ENCODE measurements at regions not wholly inside any gene's neighbourhood (a gene's known extent, or its start where the extent isn't known, plus 50 kb on each side); places are given as distances from the start of the nearest gene placed in this dataset.
"Not testable (repeated sequence)": the region's sequence is repeated elsewhere in the genome, so short reads cannot be mapped to it uniquely, and the experiment has no call there.

DNA sequence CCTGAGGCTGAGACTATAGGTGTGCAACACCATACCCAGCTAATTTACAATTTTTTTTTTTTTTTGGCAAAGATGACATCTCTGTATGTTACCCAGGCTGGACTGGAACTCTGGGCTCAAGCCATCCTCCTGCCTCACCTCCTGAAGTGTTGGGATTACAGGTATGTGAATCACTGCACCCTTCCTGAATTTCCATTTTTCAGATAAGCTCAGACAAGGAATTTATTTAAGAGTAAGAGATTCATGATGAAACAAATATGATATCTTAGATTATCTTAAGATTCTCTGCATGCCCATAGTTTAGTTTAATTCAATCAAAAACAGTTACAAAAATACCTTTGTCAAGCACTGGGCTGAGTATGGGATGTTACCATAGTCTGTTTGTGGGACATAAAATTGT, 128.4 kb upstream of the BASP1 start:
- no peak for DNase-seq

DNA sequence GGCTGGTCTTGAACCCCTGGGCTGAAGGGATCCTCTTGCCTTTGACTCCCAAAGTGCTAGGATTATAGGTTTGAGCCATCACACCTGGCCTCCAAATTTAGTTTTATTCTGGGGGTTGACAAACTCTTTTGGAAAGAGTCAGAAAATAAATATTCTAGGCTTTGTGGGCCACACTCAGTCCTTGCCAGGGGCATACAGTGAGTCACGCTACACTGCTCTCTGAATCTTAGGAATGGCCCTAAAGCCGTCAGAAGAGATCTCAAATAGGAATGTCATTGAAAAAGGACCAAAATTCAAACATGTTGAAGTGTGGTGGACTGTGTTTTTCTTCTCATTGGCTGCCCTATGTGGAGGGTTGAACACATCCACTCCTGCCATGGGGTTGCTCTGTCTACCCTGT, 127.7 kb upstream of the BASP1 start:
- DNase-seq: no peak

DNA sequence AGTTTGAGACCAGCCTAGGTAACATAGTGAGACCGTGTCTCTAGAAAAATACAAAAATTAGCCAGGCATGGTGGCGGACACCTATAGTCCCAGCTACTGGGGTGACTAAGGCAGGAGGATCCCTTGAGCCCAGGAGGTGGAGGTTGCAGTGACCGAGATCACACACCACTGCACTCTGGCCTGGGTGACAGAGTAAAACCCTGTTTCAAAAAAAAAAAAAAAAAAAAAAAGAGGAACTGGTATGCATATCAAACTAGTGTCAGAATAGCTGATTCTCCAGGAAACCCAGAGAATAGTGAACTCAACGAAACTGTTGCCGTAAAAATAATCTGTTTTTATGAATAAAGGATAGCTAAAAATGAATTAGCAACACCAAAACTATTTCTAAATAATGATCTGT, 126.6 kb upstream of the BASP1 start:
- no peak for DNase-seq

DNA sequence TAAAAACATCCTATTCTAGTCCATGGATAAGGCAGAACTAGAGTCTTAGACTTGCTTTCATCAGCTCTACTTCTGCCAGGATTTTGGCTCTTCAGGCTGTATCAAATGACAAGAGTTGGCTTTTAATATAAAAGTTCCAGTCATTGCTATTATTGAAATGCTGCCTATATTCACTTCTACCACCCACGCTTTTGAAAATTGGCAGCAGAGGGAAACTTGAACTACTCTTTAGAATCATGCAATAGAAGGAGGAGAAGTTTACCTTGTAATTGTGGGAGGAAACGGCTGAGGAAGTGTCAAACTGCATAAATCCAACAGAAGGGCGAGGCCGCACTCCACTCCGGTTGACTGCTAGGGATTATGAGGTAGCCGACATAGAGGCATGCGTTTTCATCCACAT, 122.6 kb upstream of the BASP1 start:
- no peak for DNase-seq

DNA sequence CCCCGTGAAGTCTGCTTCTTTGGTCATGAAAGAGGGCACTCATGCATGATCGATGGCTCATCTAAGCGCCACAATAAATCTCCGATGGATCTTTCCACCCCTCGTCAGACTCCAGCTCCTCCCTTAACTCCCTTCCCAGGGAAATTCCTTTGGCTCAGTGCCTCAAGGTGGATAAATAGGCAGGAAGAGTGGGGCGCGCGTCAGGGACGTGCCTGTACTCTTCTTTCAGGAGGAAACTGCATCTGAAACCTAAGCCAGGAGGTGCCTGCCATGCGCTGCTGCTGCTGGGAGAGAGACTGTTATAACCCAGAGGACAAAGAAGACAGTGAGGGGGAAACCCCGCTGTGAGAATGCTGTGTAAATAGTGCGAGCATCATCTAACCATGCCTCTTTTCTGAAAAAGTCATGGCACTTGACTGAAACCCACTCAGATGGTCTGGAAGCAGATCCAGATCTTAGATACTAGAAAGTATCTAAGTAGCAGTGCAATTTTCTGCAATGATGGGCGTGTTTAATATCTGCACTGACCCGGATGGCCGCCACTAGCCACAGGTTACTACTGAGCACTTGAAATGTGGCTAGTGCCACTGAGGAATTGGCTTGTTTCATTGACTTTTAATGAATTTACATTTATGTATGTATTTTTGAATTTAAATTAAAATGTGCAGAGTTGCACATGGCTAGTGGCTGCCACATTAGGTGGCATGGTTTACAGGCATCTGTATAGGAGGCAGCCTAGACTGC, 120.3 kb upstream of the BASP1 start:
- no peak for DNase-seq

DNA sequence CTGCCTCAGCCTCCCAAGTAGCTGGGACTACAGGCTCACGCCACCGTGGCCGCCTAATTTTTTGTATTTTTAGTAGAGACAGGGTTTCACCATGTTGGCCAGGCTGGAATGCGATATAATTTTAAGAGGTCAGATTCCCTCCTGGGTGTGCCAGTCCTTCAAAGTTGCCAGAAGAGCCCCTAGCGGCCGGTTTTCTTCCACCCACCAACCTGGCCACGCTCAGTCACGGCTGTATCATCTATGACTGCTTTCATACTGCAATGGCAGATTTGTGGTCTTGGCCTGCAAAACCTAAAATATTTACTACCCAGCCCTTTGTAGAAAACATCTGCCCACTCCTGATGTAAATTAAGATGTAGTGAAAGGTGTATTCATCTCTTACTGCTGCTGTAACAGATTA, 117.5 kb upstream of the BASP1 start:
- no peak for DNase-seq

DNA sequence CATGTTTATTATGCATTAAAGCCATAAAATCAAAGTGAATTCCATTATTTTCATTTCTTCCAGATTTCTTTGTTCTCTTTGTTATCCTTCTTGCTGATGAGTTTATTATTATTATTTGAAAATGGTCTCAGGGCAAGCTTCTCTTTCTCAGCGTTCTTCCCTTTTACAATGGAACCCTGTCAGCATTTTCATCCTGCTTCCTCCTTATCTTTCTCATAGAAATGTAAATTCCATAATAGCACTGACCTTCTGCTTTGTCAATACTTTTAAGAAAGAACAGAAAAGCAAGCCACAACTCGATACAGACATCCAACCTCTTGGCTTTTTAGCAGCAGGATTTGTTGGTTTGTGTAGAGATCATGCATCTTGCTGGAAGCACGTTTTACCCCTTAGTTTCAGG, 114.0 kb upstream of the BASP1 start:
- DNase-seq: peak; percentile 40

DNA sequence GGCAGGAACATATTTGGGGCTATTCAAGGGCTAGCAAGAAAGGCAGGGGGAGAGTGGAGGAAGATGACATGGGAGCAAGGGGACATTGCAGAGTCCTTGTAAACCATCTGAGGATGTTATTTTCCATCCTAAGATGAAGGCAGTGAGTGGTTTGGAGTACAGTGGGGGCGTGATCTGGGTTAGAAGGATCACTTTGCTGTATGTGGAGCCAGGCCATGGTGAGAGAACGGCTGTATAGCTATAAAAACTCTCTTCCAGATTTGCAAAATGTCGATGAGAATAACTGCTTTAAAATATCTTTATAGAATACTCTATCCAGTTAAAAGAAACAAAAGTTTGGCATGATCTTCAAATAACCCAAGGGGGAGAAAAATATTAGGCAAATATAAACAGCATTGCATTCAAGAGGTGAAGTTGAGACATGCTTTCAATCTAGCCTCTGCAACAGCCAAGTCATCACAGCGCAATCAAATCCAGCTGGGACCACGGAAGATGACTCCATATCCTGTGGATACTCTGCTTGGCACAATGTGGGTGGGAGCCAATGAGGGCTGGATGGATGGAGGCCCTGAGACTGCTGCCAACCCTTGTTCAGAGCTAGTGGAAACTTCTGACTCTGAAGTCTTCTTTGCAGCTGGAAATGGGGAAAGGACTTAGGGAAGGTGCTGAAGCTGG, 111.5 kb upstream of the BASP1 start:
- DNase-seq: peak; percentile 58

DNA sequence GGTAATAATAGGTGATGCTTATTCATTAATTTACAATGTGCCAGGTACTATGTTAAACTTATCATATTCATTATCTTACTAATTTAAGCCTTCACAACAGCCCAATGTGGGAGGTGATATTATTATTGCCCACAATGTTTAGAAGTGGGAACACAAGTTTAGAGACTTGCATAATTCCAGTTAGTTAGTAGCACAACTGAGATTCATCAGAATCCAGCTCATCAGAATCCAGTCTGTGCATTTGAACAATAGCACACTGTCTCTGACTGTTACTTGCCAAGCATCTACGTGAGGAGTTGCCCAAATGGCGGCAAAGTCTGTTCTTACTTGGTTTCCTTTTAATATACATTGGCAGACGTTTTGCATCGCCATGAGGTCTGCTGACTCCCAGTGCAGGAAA, 110.9 kb upstream of the BASP1 start:
- DNase-seq: no peak

DNA sequence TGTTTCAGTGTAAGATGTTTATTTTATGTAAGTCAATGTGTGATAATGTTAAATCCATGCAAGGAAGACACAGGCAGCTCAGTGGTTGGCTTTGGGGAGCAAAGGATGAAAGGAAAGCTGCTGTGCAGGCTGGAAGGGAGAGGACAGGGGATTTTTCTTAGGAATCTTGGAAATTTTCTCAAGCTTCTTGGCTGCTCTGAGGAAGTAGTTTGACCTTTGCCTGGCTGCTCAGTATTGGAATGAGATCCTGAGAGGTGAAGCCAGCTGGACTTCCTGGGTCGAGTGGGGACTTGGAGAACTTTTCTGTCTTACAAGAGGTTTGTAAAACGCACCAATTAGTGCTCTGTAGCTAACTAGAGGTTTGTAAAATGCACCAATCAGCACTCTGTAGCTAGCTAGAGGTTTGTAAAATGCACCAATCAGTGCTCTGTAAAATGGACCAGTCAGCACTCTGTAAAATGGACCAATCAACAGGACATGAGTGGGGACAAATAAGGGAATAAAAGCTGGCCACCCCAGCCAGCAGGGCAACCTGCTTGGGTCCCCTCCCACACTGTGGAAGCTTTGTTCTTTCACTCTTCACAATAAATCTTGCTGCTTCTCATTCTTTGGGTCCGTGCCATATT, 105.2 kb upstream of the BASP1 start:
- DNase-seq: not testable (repeated sequence)

DNA sequence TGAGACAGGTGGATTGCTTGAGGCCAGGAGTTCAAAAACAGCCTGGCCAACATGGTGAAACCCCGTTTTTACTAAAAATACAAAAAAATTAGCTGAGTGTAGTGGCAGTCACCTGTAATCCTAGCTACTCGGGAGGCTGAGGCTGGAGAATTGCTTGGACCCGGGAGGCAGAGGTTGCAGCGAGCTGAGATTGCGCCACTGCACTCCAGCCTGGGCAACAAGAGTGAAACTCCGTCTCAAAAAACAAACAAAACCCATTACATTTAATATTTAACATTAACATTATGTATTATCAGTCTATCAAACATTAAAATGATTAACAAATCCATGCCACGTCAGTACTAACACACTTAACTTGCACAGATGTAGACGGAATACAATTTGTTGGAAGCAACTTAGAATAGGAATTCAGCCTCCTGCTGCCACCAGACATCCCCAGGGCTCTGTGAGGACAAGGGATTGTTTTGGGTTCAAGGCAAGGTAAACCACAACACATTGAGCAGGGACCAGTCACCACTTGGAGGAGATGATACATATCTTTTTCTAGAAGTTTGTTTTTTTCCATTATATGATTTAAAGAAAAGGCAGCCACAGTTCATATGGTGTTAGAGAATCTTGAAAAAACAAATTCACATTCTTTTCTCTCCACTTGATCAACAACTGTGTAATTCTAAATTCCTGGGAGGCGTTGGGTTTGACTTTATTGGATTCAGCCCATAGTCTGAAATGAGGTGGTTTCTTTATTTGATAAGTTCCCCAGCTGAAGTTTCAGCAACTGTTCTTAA, 104.1 kb upstream of the BASP1 start:
- DNase-seq: no peak

DNA sequence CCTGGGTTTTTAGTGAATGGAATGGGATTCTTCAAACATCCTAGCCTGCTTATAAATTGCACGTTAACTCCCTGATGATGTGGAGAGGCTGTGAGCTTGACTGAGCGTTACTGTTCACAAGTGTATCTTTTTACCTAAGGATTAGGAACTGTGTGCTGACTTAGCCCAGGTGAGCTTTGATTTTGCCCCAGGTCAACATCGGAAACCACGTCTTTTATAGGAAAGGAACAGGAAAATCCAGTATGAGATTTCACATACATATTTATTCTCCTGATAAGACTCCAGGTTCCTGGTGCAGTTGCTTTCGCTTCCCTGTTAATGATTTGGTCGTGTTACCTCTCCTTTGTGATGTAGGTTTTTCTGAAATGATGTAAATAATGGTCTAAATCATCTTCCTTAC, 103.2 kb upstream of the BASP1 start:
- no peak for DNase-seq

DNA sequence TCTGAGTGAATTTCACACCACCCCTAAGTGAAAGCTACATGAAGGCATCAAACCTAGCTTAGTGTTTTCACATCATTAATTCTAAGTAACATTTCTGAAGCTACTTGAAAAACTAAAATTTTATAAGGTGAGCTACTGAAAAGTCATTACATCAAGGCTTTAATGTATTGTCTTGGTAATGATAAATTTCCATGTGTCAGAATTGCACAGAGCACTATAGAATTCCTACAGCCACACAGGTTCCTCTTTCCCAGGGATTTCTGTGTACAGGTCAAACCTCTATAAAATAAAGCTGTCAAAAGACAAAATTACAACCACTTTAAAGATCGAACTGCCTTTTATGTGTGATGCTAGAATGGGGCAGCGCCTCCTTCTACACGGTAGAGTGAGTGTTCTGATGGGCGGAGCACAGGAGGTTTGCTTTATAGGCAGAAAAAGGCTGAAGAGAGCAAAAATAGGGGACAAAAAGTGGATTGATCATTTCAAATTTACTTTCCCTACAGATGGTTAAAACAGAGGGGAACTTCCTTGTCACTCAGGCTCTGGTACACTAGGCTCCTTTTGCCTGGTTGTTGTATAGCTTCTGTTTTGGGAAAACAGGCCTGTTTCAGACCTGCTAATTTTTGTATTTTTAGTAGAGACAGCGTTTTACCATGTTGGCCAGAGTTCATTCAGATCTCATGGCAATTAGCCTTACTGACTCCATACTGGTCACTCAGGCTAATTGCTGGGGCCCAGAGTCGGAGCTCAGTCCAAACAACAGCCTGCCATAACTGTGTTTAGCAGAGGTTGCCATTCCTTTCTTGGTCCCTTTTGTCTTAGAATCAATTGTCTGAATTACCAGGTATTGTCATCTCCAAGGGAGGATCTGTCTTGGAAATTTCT, 102.5 kb upstream of the BASP1 start:
- no peak for DNase-seq

DNA sequence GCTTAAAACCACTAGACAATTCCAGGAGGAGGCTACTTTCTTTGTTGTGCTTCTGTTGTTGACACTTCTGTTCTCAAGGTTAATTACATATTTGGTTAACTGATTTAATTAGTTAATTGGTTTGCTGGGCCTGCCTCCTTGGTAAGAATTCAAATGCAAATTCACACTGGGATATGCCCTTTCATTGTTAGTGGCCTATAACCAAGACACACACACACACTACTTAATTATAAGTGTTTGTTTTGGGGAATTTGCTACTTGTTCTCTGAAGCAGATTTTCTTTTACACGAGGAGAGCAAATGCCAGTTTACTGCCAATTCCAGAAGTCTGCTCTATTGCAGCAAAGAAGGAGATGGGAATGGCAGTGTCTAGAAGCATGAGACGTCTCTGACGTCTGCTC, 101.6 kb upstream of the BASP1 start:
- no peak for DNase-seq

DNA sequence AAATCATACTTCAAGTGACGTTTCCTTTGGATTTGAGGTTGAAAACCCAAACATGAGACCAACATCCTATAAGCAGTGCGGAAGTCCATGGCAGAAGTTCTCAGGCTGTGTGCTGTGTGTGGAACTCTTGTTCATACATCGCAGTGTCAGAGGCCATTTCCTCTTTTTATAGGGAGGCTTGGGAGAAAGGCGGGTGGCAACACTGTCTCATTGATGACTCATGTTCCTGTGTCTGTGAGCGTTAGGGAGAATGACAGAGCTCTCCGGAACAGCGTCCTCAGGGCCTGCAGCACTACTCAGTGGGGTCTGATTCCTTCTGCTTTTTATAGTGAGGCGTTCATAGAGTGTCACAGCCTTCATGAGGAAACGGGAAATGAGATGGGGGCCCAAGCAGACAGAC, 98.8 kb upstream of the BASP1 start:
- DNase-seq: peak; percentile 98

DNA sequence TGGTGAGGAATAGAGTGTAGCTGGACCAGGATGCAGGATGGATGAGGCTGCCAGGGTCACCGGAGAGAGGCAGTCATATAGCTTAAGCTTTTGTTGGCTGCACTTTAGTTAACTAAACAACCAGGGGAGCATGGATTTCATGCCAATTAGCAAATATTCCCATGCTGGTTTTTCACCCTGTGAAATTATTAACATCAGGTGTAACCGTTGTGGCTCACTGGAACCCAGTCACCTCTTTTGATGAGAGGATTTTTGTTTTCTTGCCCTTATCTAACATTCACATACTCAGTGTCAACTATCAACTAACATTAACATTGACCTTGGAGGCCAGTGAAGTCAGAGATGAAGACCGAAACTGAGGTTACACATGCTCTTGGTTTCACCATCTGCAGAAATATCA, 97.2 kb upstream of the BASP1 start:
- no peak for DNase-seq

DNA sequence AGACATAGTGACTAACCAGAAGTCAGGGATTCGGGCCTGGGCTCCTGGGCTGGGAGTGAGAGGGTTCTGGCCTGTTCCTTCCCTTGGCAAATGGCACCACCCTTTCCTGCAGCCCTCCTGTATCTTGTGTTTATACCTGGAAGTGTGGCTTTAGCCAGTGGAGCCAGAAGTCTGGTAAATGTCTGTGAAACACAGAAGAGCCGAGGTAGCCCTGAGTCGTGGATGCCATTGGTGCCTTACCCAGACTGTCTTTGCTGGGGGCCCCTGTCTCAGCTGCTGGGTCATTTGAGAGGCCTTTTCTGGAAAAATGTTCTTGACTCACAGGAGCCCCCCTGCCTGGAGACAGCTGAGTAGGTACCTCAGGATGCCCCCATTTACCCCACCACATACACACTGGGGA, 95.7 kb upstream of the BASP1 start:
- DNase-seq: no peak

DNA sequence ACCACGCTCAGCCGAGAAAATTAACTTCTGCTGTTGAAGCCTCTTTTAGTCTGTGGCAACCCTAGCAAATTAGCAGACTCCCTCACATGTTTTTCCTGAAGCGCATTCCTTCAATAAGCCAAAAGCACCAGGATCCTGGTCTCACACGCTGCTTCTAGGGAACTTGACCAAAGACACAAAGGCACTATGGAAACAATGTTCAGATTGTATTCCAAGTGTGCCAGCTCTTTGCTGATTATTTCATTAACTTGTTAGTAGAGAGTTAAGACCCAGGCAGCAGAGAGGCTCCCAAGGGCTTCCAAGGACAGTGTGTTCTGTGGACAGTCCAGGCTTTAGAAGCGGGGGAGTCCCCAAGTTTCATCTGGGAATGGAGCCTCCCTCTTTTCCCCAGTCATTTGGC, 94.4 kb upstream of the BASP1 start:
- no peak for DNase-seq

DNA sequence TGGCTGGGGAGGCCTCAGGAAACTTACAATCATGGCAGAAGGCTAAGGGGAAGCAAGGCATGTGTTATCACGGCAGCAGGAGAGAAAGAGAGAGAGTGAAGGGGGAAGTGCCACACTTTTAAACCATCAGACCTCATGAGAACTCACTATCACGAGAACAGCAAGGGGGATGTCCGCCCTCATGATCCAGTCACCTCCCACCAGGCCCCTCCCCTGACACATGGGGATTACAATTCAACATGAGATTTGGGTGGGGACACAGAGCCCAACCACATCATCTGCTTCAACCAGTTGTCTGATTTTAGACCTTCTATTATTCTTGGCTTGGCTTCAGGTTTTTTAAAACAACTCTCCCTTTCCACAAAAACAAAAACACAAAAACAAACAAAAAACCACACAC, 93.7 kb upstream of the BASP1 start:
- not testable (repeated sequence) for DNase-seq

DNA sequence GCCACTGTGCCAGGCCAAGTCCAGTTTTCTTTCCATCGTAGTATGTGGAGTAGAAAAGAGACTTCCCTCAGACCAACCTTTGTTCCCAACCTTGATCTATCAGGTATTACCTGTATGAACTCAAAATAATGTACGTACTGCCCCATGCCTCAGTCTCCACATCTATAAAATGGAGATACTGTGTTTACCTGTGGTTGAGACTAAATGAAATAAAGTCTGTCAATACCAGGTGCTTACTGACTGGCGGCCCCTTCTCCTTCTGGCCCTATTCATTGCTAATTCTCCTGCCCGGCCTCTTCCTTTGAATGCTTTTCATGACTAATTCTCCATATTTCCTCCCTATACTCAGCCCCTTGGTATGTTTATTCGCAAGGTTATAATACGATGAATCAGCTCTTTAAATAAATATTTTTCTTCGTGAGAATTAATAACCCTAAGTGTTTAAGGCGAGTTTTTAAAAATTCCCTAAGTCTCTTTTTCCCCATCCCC, 89.6 kb upstream of the BASP1 start:
- DNase-seq: no peak

DNA sequence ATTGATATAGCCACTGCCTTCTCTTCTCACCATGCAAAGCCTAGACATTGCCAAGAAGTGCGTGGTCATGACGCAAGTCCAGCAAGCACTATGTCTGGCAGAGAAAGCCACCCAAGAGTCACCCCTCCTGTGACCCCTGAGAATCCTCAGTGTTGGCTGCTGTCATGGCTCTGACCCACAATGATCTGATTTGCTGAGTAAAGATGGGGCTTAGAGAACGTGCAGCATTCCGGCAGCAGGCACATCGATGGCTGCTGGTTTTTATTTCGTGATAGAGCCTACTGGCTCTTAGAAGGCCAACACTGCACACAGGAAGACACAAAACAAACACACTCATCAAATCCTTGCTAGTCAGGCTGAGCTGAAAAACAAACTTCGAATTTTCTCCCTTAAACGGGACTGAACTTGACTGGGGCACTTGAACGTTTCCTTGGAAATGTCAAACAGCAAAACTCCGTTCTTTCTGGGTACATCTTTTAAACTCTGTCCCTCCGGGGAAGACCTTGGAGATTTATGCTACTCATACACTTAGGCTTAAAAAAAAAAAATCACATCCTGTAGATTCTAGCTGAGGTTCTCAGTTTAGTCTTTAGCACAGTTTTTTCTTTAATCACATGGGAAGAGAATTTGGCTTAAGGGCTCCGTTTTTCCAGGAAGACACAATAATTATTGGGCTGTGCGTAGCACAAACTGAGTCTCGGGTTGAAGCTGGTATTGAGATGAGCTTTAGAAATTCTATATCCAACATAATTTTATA, 88.2 kb upstream of the BASP1 start:
- DNase-seq: no peak

DNA sequence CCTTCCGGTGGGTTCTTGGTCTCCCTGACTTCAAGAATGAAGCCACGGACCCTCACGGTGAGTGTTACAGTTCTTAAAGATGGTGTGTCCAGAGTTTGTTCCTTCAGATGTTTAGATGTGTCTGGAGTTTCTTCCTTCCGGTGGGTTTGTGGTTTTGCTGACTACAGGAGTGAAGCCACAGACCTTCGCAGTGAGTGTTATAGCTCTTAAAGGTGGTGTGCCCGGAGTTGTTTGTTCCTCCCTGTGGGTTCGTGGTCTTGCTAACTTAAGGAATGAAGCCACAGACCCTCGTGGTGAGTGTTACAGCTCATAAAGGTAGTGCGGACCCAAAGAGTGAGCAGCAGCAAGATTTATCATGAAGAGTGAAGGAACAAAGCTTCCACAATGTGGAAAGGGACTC, 87.1 kb upstream of the BASP1 start:
- DNase-seq: not testable (repeated sequence)

Data from suppressor macrophage treated with lipopolysaccharide for 4 hours (primary cell).